GM12873 (cell line): ENCODE measurements at regions not wholly inside any gene's neighbourhood (a gene's known extent, or its start where the extent isn't known, plus 50 kb on each side); places are given as distances from the start of the nearest gene placed in this dataset.

Experiments used
- CTCF ChIP-seq: IDR thresholded peaks from 2 replicates; pipeline ENCODE4 v1.5.1; 2012; ENCODE audit warnings: low read depth, mild to moderate bottlenecking, moderate library complexity, low read length, control low read depth; ENCODE audit not compliant: insufficient read depth; ENCODE audit errors: missing control alignments

DNA sequence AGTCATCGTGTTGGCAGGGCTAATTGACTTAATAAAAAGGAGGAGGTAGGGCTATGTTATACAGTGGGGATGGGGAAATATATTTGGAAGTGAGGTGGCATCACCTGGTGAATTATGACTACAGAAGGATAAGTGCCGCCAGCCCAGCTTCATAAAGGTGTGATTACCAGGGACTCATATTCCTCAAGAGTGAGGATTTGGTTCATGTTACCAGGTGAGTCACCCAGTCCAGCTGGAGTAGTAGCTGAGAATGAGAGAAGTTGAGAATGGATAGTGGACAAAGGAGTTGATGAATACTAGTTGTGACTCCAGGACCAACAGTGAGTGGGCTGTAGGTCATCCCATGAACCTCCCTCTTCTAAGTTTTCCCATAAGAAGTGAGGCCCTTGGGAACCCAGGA lies 143.0 kb upstream of the GALNT15 start:
- no peak for TF ChIP-seq CTCF

GRCh38 chr3:16033889-16034687 lies 140.4 kb upstream of the GALNT15 start:
- no peak for TF ChIP-seq CTCF

DNA sequence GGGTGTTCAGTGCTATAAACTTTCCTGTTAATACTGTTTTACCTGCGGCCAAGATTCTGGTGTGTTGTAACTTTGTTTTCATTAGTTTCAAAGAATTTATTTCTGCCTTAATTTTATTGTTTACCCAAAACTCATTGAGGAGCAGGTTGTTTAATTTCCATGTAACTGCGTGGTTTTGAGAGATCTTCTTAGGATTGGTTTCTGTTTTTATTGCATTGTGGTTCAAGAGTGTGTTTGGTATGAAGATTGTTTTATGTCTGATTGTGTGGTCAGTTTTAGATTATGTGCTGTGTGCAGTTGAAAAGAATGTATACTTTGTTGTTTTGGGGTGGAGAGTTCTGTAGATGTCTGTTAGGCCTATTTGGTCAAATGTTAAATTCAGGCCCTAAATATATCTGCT lies 133.5 kb upstream of the GALNT15 start:
- TF ChIP-seq CTCF, result no peak

DNA sequence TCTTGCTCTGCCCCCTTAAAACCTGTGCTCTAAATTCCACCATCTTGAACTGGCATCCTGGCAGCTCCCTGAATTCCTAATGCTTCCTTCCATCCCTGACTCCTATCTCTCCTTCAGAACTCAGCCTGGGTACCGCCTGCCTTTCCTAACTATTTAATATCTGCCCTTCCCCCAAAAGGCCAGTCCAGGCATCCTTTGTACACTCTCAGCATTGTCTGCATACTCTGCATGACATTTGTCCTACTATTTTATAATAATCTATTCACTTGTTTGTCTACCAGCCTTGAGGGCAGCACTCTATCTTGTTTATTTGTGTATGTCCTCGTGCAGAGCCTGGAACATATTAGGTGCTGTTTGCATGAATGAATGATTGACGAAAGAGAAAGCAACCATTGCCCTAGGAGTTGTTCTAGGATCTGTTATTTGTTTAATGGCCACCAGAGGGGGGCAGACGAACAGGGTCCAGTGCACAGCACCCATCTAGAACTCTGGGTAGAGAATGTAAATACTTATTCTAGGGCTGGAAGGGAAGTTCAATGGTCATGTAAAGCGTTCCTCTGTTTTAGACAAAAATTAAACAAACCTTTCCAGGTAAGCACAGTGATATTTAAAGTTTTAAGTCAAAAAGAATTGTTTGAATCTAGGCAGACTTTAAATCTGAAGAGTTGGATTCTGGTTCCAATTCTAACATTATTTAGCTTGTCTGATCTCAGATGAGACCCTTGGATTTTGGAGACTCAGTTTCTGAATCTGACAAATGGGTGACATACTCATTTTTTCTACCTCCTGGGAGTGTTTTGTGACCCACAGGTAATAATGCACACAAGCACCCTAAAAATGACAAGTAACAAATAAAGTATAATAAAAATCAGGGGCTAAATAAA lies 125.8 kb upstream of the GALNT15 start:
- peak; percentile 79 for TF ChIP-seq CTCF

DNA sequence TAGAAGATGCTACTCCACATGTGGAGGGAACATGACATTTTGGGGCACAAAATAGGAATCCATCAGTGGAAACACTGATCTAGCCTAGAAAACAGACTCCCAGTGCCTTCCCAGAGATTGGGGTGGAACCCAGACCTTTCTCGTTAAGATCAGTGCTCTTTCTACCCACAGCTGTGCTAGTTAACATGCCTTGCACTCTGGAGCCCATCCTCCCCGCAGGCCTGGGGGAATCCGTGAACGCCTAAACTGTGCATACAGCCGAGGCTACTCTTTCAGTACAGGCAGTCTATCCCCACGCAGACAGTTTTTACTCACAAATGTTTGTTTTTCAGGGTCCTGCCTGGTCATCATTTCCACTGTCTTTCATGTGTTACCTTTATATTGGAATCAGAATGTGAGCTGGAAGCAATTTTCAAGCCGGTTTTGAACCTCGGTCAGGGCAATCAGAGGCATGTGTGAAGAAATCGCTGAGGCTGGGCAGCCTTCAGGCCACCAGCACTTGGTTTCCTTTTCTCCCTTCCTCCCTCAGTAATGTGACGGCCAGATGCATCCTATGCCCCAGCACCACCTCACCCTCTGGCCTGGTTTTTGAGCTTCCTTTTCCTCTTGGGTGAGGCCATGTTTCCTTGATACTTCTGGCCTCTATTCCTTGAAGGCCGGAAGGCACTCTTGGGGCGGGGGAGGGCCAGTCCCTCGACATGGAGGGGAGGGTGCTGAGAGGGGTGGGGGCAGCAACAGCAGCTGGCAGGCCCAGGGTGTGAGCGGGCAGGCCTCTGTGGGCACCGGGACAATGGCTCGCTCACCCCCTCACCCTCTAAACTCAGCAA lies 123.6 kb upstream of the GALNT15 start:
- no peak for TF ChIP-seq CTCF

- no peak for TF ChIP-seq CTCF
Measured at GRCh38 chr3:16051691-16052090, 122.8 kb upstream of the GALNT15 start.

DNA sequence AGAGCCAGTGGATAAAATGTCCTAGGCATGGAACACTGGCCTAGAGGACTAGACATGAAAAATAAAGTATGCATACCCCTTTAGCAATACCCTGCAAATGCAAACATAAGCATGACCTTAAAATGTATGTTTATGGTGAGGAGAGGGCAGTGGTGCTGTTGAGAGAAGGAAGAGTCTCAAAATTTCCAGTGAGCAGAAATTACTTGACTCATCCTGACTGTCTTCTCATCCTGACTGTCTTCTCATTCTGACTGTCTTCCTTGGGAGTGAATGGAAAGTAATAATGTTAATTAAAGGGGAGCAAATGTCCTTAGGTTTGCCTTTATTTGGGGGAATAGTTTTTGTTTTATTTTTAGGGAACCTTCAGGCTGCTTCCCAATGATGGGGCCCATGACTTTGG lies 121.5 kb upstream of the GALNT15 start:
- no peak for TF ChIP-seq CTCF
